Glomerular endothelial cell (primary cell): ENCODE measurements at regions not wholly inside any gene's neighbourhood (a gene's known extent, or its start where the extent isn't known, plus 50 kb on each side); places are given as distances from the start of the nearest gene placed in this dataset.

Experiments used
- DNase-seq: peaks from one replicate; pipeline ENCODE4 v3.0.0-alpha.2; 2011; ENCODE audit warnings: low read depth, low spot score; ENCODE audit errors: extremely low read depth

DNA sequence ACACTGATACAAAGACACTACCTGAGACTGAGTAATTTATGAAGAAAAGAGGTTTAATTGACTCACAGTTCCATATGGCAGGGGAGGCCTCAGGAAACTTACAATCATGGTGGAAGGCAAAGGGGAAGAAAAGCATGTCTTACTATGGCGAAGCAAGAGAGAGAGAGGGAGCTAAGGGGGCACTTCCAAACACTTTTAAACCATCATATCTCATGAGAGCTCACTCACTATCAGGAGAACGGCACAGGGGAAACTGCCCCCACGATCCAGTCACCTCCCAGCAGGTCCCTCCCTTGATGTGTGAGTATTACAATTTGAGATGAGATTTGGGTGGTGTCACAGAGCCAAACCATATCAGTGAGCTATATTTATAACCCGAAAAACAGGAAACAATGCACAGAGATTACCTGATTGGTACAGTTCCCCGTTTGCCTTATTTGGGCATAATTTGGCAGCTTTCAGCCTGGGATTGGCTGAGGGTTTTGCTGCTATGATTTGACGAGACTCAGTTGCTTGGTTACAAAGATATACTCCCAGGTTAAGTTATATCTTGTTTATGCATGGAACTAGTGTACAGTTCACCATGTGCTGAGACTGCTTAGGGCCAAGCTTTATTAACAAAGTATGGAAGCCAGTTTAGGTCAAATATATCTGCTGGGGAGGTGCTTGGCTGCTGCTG lies 184.2 kb downstream of the NR2F2 start:
- DNase-seq = no peak

DNA sequence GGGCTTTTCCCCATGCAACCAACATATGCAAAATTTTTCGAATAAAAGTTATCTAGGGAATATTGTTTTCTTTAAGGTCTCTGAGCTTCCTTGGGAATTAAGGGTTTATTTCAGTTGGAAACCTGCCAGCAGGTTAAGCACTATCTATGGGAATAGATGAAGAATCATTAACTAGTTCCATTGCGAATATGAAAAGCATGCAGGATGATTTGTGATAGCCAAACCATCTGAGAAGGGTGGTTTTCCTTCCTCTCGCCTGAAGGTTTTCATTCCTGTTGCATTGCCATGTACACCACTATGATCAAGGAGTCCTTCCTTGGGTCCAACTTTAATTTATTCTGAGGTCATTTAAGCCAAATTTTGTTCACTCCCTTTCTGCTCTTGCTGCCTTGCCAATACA lies 184.9 kb downstream of the NR2F2 start:
- DNase-seq = no peak

DNA sequence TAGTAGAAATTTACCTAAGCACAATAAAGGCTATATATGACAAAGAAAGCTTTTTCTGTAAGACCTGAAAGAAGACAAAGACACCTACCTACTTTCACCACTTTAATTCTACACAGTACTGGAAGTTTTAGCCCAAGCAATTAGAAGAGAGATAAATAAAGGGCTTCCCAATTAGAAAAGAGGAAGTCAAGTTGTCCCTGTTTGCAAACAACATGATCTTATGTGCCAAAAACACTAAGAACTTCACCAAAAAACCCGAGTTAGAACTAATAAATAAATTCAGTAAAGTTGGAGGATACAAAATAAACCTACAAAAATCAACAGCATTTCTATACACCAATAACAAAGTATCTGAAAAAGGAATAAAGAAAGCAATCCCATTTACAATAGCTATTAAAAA lies 190.9 kb downstream of the NR2F2 start:
- DNase-seq = no peak

DNA sequence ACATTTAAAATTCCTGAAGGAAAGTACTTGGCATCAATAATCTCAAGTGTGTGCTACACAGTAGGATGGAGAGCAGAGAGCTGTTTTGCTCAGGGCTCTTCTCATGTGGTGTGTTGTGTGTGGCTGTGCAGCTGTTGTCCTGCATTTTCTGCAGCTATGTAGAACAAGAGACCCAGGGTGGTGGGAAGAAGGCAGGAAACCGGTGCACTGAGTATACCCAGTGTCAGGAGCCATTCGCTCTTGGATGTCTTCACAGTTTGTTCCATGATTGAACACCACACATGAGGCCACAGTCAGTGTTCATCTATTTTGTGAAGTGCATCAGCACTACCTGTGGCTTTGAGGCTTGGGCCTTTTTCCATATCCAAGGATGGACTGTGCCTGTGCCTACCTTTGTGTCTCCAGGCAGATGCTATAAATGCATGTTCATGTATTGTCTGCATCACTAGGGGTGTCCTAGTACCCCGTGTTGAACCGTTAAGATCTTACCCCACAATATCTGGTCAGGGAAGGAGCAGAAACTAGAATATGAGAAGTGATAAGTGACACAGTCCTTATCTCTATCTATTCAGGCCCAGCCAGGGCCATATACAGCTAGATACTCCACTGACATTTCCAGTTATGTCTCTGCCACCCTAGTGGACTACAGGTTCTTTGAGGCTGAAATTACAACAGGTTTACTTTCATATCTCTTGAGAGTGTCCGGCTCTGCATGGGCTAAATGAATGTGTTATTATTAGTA lies 194.3 kb downstream of the NR2F2 start:
- no peak for DNase-seq

DNA sequence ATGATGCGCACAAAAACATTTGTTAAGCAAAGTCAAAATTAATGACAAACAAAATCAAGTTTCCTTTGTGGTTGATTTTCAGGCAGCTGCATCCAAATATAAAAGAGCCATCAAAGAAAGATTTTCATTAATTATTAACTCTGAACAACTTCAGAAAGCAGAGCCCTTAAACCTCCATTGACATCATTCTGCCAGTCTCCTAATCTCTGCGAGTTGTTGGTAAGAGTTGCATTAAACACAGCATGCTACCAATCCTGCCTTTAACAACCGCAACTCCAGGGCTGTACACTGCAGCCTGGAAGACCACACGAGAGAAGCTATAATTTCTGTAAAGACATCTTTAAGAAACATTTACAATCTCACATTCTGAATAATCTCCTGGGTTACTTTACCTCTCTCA lies 204.6 kb downstream of the NR2F2 start:
- DNase-seq = no peak

DNA sequence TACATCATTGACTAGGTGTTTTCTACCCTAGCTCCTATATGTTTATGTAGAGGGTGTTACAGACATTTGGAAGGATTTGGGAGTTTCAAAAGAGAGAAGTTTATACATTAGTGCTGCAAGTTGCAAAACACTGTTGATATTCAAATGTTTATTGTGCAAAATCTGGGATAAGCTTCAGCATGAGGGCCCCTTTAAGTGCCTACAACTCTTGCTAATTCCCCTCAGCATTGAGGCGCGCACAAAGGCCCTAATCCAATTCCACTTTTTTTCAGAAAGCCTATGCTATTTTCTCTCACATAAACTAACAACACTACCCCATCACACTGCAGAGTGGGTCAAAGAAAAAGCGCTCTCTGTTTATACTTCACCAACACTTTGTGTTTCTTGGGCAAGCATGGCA lies 208.0 kb downstream of the NR2F2 start:
- no peak for DNase-seq

DNA sequence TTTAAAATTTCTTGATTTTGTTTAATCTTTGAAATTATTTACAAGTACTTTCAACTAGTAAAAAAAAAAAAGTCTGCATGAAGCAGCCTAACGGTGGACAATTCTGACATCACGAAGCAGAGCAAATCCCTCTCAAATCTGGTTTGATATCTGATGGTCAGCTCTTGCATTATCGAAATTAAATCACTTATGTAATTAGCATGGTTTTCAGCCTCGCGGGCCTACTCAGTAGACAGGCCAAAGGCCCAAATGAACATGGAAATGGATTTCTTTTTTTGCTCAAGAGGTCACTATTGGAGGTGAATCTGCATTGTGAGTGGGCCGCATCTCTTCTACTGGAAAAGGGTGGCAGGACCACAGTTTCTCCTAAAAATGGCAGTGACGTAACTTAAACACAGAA lies 209.8 kb downstream of the NR2F2 start:
- no peak for DNase-seq

DNA sequence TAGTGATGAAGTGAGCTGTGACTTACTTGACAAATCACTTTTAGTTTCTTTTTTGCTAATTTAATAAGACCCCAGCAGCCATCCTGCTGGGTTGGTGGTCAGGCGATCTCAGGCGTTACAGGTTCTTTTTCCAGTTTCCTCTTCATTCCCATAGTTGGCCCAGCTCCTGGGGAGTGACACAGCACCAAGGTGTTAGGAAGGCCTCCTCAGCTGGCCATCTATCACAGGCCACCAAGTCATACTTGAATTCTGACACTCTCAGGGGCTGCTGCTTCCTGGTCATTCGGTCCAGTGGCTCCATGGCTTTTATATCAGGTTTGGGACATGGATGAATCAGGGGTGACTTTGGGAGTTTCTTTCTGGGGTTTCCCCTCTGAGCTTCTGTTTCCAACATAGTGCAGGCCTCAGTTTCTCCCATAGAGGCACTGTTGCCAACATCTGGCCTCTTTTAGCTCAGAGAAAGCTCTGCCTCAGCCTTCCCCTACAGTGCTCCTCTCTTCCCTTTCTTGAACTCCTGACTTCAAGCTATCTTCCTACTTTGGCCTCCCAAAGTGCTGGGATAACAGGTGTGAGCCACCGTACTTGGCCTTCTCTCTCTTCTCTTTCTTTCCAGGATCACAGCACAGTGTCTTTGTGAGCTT lies 211.8 kb downstream of the NR2F2 start:
- no peak for DNase-seq

DNA sequence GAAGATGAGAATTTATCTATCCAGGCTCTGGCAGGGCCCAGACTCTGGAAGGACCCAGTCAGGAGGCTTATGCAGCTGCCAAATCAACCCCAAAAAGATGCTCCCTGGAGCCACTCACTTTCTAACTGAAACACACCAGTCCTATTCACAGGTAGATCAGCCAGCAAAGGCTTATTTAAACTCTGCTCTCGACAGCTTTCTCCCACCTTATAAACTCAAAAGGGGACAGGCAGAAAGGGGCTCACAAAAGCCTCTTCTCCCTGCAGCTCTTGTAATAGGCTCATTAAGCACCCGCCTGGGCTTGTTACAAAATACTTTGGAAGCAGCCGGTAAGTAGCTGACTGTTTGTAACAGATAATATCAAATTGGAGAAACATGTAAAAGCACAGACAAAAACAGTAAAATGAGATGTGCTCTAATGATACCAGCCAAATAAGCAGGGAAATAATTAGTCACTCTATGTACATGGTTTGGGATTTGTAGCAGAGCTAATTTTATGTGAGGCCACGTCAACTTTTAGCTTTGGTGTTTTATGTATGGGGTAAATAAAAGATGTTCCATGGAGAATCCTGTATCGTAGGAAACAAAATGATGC lies 213.8 kb downstream of the NR2F2 start:
- no peak for DNase-seq

DNA sequence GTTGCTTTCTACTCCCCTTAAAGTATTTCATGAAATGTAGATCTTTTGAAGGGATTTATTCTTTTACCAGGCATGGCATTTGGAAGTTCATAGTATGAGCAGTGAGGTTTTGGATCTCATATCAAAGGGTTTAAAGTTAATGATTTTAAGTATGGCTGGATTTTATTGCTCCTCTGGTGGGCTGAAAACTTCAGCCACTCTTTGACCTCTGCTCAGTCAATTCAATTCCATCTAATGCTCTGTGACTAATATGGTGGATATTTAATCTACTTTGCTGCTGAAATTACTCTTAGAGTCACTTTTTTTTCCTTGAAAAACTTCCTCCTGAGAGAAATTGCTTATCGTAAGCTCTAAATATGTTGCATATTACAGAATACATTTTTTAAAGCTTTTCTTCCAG lies 218.6 kb downstream of the NR2F2 start:
- DNase-seq = no peak

DNA sequence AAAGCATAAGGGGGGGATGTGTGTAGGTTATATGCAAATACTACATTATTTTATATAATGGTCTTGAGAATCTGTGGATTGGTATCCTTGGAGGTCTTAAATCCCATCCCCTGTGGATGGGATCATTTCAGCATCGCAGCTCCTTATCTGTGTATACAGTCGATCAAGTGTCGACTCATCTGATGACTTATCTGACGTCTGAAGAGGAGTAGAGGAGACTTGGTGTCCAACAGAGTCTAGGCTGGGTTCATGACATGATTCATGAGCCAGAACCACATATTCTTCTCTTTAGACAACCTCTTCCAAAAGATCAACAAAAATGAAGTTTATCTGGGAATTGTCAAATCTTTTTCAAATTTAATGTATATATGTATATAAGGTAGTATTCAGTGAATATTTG lies 220.7 kb downstream of the NR2F2 start:
- no peak for DNase-seq

DNA sequence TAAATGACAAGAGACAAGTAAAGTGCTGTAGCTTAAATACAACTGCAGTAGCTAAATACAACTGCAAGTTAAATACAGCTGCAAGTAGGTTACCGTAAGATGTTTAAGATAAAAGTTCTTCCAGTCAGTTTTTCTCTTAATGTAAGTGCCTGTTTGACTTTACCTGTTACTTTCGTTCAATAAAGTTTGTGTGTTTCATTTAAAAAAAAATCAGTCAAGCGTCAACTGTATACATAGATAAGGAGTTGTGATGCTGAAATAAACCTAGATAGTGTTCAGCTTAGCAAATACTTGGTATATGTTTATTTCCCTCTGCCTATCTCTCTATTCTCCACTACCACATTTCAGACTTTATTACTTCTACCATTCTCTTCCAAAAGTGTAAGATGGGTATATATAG lies 221.2 kb downstream of the NR2F2 start:
- DNase-seq = no peak

DNA sequence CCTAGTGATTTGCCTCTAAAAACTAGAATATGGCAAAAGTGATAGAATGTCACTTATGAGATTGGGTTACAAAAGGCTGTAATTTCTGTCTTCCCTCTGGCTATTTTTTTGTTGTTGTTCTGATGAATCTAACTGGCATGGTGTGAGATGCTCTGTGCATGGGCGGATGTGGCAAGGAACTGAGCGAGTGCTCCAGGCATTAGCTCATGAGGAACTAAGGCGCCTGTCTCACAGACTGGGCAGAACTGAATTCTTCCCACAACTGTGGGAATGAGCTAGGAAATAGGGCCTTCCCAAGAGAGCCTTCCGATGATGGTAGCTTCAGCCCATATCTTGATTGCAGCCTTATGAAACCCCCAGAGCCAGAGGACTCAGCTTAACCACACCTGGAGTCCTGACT lies 222.5 kb downstream of the NR2F2 start:
- no peak for DNase-seq

DNA sequence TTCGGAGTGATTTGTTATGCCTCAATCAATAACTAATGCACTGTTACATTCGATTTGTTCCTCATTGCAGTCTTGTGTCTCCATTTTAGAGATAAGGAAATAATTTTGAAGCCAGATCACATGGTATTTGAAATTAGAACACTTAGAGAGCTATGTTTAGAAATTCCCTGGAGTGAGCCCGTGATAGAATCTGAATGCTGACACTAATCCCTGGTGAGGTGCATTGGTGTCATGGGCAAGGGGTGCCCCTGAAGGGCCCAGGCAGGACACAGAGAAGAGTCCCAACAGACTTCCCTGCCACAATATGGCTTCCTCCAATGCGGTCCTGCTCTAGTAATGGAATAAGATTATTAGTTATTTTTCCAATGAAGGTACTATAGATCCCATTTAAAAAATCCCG lies 223.0 kb downstream of the NR2F2 start:
- DNase-seq = no peak

DNA sequence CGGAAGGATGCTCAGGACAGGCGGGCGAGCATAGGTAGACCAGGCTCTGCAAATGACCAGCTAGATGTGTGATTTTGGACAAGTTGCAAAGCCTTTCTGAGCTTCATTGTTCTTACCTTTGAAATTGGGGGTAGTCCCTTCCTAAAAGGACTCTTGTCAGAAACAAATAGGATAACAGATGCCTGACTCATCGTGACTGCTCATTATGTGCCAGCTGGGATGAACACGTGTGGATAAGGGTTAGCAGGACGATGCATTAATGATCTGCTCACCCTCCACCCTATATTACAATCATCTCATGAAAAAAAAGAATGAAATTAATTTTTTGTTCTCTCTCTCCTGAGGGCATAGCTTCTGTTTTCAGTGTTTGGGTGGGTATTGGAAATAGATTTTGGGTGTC lies 223.4 kb downstream of the NR2F2 start:
- DNase-seq = no peak

DNA sequence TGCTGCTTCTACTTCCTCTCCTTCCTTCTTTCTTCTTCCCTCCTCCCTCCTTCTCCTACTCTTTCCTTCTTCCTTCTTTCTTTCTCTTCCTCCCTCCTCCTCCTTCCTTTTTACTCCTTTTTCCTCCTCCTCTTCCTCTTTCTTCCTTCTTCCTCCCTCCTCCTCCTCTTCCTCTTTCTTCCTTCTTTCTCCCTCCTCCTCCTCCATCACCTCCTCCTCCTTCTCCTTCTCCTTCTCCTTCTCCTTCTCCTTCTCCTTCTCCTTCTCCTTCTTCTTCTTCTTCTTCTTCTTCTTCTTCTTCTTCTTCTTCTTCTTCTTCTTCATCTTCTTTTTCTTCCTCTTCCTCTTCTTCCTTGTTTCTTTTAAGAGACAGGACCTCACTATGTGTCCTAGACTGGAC lies 224.0 kb downstream of the NR2F2 start:
- DNase-seq = no peak

DNA sequence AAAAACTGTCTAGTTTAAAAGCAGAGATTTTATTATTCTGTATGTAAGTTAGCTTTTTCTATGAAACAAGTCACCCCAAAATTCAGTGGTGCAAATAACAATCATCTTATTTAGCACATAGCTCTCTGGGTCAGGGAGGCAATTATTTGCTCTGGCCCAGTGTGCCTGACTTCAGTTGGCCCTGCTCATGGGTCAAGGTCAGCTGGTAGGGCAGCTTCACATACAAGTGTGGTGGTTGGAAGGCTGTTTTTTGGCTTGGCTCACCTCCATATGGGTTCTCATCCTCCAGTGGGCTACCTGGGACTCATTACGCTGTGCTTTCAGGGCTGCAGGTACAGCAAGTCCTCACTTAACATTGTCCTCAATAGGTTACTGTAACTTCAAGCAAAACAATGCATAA lies 228.6 kb downstream of the NR2F2 start:
- DNase-seq = no peak

DNA sequence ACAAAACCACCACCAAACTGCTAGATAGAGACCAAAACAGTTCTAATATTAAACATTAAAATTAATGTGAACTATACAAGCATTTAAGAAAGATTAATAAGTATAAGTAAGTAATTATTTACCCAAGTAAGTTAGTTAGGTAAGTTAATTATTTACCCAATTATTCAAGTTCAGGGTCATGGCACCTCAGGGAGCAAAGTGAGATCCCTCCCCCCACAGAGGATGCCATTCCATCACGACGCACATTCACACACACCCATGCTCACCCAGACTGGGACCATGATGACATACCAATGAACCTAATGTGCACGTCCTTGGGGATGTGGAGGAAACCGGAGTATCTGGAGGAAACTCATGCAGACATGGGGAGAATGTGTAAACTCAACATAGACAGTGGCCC lies 229.1 kb downstream of the NR2F2 start:
- no peak for DNase-seq

DNA sequence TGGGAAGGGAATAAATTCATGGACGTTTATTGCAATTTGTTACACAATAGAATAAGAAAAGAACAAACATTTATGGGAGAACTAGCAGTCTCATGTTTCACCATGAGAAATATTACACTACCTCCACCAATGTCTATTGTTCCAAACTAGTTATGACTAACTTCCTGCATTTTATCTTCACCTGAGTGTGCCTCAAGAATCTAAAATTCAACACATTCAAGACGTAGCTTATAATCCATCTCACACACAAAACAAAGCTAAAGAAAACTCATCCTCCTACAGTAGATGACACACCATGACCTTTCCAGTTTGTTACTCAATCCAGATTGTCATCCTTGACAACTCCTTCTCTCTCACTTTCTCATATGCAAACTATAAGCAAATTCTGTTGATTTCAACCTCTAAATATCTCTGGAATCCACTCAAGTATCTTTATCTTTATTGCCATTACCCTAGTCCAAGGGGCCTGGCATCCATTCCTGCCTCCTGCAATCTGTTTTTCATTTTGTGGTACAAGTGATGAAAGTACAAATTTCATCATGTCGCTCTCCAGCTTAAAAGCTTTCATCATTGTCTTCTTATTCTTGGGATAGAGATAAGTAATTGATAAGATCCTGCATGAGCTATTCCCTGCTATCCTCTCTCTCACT lies 229.9 kb downstream of the NR2F2 start:
- no peak for DNase-seq

DNA sequence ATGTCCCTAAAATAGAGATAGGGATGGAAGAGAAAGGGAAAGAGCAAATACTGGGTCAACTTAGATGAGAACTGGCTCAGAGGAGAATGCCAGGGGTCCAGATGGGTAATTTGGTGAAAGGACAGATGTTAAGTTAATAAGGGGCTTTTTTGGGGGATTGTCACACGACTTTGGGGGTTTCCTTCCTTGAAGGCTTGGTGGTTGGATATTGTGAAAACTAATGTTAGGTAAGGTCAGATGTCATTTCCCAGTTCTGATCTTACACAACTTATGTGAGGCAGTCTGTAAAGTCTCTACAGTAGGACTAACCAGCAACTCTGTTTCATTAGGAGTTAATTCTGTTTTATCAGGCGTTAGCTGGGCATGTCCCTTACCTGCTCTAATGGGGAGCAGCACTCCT lies 231.1 kb downstream of the NR2F2 start:
- DNase-seq = no peak

DNA sequence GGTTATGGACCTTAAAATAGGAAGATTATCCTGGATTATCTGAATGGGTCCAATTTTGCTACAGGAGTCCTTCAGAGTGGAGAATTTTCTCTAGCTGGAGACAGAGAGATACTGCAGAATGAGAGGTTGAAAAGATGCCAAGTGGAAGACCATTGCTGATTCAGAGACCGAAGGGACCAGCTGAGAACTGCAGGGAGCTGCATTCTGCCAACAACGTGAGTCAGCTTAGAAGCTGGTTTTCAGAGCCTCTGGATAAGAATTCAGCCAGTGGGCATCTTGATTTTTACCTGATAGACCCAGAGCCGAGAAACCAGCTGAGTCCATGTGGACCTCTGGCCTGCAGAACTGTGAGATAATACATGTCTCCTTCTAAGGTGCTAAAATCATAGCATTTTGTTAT lies 234.0 kb downstream of the NR2F2 start:
- no peak for DNase-seq
